GM12878 (cell line): ENCODE measurements at regions not wholly inside any gene's neighbourhood (a gene's known extent, or its start where the extent isn't known, plus 50 kb on each side); places are given as distances from the start of the nearest gene placed in this dataset.

Experiments
- ASH2L ChIP-seq: fragments of 300-600, 200-600 bp; sonication (generic); IDR thresholded peaks from 2 replicates; pipeline ENCODE4 v1.6.1; 2017; ENCODE audit warnings: low read depth, mild to moderate bottlenecking, borderline replicate concordance
- BHLHE40 ChIP-seq, 2 experiments: fragments of 450-650 bp in 1 of 2; IDR thresholded peaks; 2 replicates each; pipeline ENCODE4 v1.6.1; 2011 to 2017; ENCODE audit warnings: low read depth in 2 of 2, borderline replicate concordance in 1 of 2, improper control_type of control experiment in 1 of 2, low read length in 1 of 2, mild to moderate bottlenecking in 1 of 2
- CTCF ChIP-seq, 3 experiments: IDR thresholded peaks in 2 of 3; conservative IDR thresholded peaks in 1 of 3; 2 replicates each; pipeline ENCODE4 v1.5.1; 2011; ENCODE audit warnings: low read depth in 3 of 3, low read length in 3 of 3, mild to moderate bottlenecking in 3 of 3, control low read depth in 2 of 3, moderate library complexity in 2 of 3, inconsistent platforms in 1 of 3, mixed read lengths in 1 of 3; ENCODE audit not compliant: control insufficient read depth in 2 of 3, insufficient read depth in 1 of 3; ENCODE audit errors: extremely low read depth in 1 of 3
- EZH2 ChIP-seq: IDR thresholded peaks from 2 replicates; pipeline ENCODE4 v1.6.1; 2012; ENCODE audit warnings: low read depth, mild to moderate bottlenecking, control low read depth, inconsistent platforms, low read length, borderline replicate concordance; ENCODE audit not compliant: control insufficient read depth
- IKZF2 ChIP-seq, 2 experiments: fragments of 450-650 bp; IDR thresholded peaks; 2 replicates each; pipeline ENCODE4 v1.6.1; 2017; ENCODE audit warnings: mild to moderate bottlenecking in 2 of 2, moderate library complexity in 2 of 2
- MXI1 ChIP-seq: fragments of 150-350 bp; IDR thresholded peaks from 2 replicates; pipeline ENCODE4 v1.6.1; 2011; ENCODE audit warnings: low read depth, mild to moderate bottlenecking, inconsistent platforms, low read length, improper control_type of control experiment
- NR2F1 ChIP-seq: fragments of 450-650 bp; conservative IDR thresholded peaks from 2 replicates; pipeline ENCODE4 v1.6.1; 2017; ENCODE audit warnings: mild to moderate bottlenecking
- POLR2AphosphoS5 ChIP-seq: IDR thresholded peaks from 2 replicates; pipeline ENCODE4 v1.6.1; 2011; ENCODE audit warnings: mild to moderate bottlenecking, low read length, inconsistent platforms
- SP1 ChIP-seq: IDR thresholded peaks from one replicate; pipeline ENCODE4 v1.6.1; 2011; ENCODE audit warnings: low read depth, low read length
- YY1 ChIP-seq: IDR thresholded peaks from 2 replicates; pipeline ENCODE4 v1.6.1; 2011; ENCODE audit warnings: low read depth, mild to moderate bottlenecking, low read length

GRCh38 chr16:50977138-50977537 is 173.9 kb downstream of the SALL1 start:
- TF ChIP-seq EZH2 (no peak), POLR2AphosphoS5 (no peak), CTCF (IDR thresholded peaks at IDR 0.05 in 2 of 3, conservative IDR thresholded peaks at IDR 0.05 in 1 of 3; ENCODE audit: control insufficient read depth in 2 of 3, extremely low read depth in 1 of 3, insufficient read depth in 1 of 3, low read depth in 3 of 3, low read length in 3 of 3) (no peak), BHLHE40 (IDR thresholded peaks at IDR 0.05; ENCODE audit: borderline replicate concordance in 1 of 2, low read depth in 2 of 2, low read length in 1 of 2) (no peak), NR2F1 (no peak), SP1 (no peak), IKZF2 (IDR thresholded peaks at IDR 0.05) (no peak), ASH2L (no peak), MXI1 (no peak), YY1 (no peak)
